Right atrium auricular region (tissue), 2 donors: ENCODE measurements at regions not wholly inside any gene's neighbourhood (a gene's known extent, or its start where the extent isn't known, plus 50 kb on each side); places are given as distances from the start of the nearest gene placed in this dataset.
"Not testable (repeated sequence)": the region's sequence is repeated elsewhere in the genome, so short reads cannot be mapped to it uniquely, and the experiment has no call there.

Experiments
- DNase-seq: peaks from one replicate; pipeline ENCODE4 v3.0.0-alpha.2; 2019; ENCODE audit warnings: low spot score
- H3K27ac ChIP-seq, 2 donors: fragments of 200-600 bp; sonication (generic); 1 replicate in 1 of 2; 2 replicates in 1 of 2; pipeline ENCODE4 v1.5.1; 2016 to 2019
- H3K27me3 ChIP-seq, 2 donors: fragments of 200-600 bp; sonication (generic); one replicate each; pipeline versions ENCODE4 v1.5.1 to v1.6.0; 2017 to 2019
- H3K36me3 ChIP-seq: fragments of 200-600 bp; sonication (generic); one replicate; pipeline ENCODE4 v1.5.1; 2016
- H3K4me1 ChIP-seq, 2 donors: fragments of 200-600 bp; sonication (generic); one replicate each; pipeline versions ENCODE4 v1.5.1 to v1.6.0; 2017 to 2019
- H3K4me3 ChIP-seq, 2 donors: fragments of 200-600 bp; sonication (generic); 1 replicate in 1 of 2; 2 replicates in 1 of 2; pipeline ENCODE4 v1.5.1; 2017 to 2019; ENCODE audit warnings: mild to moderate bottlenecking in 1 of 2, moderate library complexity in 1 of 2
- H3K9me3 ChIP-seq, 2 donors: fragments of 200-600 bp; sonication (generic); one replicate each; pipeline ENCODE4 v1.5.1; 2019
- CTCF ChIP-seq, 2 donors: fragments of 200-600 bp; sonication (generic); IDR thresholded peaks; one replicate each; pipeline ENCODE4 v1.5.1; 2019; ENCODE audit warnings: antibody characterized with exemption in 2 of 2

GRCh38 chr1:227411066-227411465 lies 92.8 kb upstream of the CDC42BPA start:
- Histone ChIP-seq H3K4me1 (no peaks in the 10 kb centered on the region), H3K9me3 (no peaks in the 10 kb centered on the region), H3K4me3 (no peak overlapping the region), H3K27me3 (no peaks in the 10 kb centered on the region), H3K36me3 (no peaks in the 10 kb centered on the region), H3K27ac (no peak overlapping the region)
- no peak for DNase-seq
- TF ChIP-seq CTCF (IDR thresholded peaks at IDR 0.05): no peak

GRCh38 chr1:227406332-227406731 lies 88.0 kb upstream of the CDC42BPA start:
- H3K4me1 ChIP-seq, H3K36me3 ChIP-seq, H3K9me3 ChIP-seq, H3K27me3 ChIP-seq, H3K4me3 ChIP-seq, H3K27ac ChIP-seq, DNase-seq: not testable (repeated sequence)

GRCh38 chr1:227403535-227403934 lies 85.2 kb upstream of the CDC42BPA start:
- H3K4me1 ChIP-seq: no peaks in the 10 kb centered on the region
- no peaks in the 10 kb centered on the region for H3K9me3 ChIP-seq
- H3K27me3 ChIP-seq: no peaks in the 10 kb centered on the region
- DNase-seq: no peak
- H3K27ac ChIP-seq: no peak overlapping the region
- no peaks in the 10 kb centered on the region for H3K36me3 ChIP-seq
- TF ChIP-seq CTCF (IDR thresholded peaks at IDR 0.05): no peak
- H3K4me3 ChIP-seq: no peak overlapping the region

- no peak for TF ChIP-seq CTCF (IDR thresholded peaks at IDR 0.05)
- no peak overlapping the region for H3K27ac ChIP-seq
- H3K27me3 ChIP-seq: no peaks in the 10 kb centered on the region
- no peaks in the 10 kb centered on the region for H3K9me3 ChIP-seq
- DNase-seq: no peak
- H3K4me3 ChIP-seq: no peak overlapping the region
- H3K4me1 ChIP-seq: no peaks in the 10 kb centered on the region
- no peaks in the 10 kb centered on the region for H3K36me3 ChIP-seq
Measured at GRCh38 chr1:227401562-227402342, 83.5 kb upstream of the CDC42BPA start.

- DNase-seq: no peak
- H3K27me3 ChIP-seq: no peaks in the 10 kb centered on the region
- H3K9me3 ChIP-seq: no peaks in the 10 kb centered on the region
- no peak overlapping the region for H3K4me3 ChIP-seq
- H3K4me1 ChIP-seq: no peaks in the 10 kb centered on the region
- no peak overlapping the region for H3K27ac ChIP-seq
- H3K36me3 ChIP-seq: no peaks in the 10 kb centered on the region
- no peak for TF ChIP-seq CTCF (IDR thresholded peaks at IDR 0.05)
Measured at GRCh38 chr1:227399152-227399730, 80.9 kb upstream of the CDC42BPA start.

GRCh38 chr1:227397354-227397978 lies 79.2 kb upstream of the CDC42BPA start:
- no peaks in the 10 kb centered on the region for H3K9me3 ChIP-seq
- no peak for DNase-seq
- no peak overlapping the region for H3K27ac ChIP-seq
- H3K4me1 ChIP-seq: no peaks in the 10 kb centered on the region
- no peaks in the 10 kb centered on the region for H3K36me3 ChIP-seq
- H3K4me3 ChIP-seq: no peak overlapping the region
- no peak for TF ChIP-seq CTCF (IDR thresholded peaks at IDR 0.05)
- no peaks in the 10 kb centered on the region for H3K27me3 ChIP-seq
